ENCODE measurements at regions not wholly inside any gene's neighbourhood (a gene's known extent, or its start where the extent isn't known, plus 50 kb on each side); places are given as distances from the start of the nearest gene placed in this dataset.

DNA sequence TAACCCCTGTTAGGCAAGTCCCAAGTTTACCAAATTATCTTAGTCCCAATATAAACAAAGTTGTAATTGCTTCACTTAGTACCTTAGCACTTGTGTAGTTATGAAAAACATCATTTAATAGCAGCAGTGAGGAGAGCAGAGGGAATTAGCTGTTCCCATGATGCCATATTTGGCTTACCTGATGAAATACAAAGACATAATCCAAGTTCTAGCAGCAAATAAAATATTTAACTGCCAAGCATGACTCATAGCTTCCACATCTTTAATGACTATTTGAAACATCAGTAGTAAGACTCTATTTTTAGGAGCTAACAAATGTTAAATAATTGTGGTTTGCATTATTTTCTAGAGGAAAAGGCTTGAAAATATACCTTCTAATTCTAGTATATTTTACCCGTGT is 94.0 kb upstream of the MCHR2 start:
- peak overlapping the region; percentile 66 for H3K27ac Mint-ChIP-seq (ENCODE audit: unreplicated experiment)

DNA sequence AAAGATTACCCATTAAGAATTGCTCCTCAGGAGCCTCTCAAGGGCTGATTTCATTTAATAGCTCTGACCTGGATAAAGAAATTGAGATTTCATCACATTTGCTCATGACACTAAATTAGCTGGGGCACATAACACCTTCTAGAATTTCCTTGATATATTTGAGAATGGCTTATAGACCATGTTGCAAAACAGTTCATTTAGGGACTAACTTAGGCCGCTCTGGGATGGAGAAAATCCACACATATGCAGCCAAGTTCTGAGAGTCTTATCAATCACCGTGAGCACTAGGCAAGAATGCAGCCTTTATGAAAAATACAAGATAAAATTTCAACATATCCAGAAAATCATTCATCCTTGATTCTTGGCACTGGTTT is 91.0 kb upstream of the MCHR2 start:
- TF ChIP-seq, protein P1, sequence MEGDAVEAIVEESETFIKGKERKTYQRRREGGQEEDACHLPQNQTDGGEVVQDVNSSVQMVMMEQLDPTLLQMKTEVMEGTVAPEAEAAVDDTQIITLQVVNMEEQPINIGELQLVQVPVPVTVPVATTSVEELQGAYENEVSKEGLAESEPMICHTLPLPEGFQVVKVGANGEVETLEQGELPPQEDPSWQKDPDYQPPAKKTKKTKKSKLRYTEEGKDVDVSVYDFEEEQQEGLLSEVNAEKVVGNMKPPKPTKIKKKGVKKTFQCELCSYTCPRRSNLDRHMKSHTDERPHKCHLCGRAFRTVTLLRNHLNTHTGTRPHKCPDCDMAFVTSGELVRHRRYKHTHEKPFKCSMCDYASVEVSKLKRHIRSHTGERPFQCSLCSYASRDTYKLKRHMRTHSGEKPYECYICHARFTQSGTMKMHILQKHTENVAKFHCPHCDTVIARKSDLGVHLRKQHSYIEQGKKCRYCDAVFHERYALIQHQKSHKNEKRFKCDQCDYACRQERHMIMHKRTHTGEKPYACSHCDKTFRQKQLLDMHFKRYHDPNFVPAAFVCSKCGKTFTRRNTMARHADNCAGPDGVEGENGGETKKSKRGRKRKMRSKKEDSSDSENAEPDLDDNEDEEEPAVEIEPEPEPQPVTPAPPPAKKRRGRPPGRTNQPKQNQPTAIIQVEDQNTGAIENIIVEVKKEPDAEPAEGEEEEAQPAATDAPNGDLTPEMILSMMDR (IDR thresholded peaks at IDR 0.05) = no peak
- no peak for DNase-seq (ENCODE audit: extremely low spot score, unreplicated experiment)
- Mint-ChIP-seq H3K27me3 (ENCODE audit: unreplicated experiment) (peaks cover 16% of the 10 kb centered on the region), H3K4me3 (ENCODE audit: unreplicated experiment) (no peak overlapping the region), H3K9me3 (ENCODE audit: unreplicated experiment) (no peaks in the 10 kb centered on the region), H3K27ac (ENCODE audit: unreplicated experiment) (no peak overlapping the region), H3K36me3 (ENCODE audit: unreplicated experiment) (no peaks in the 10 kb centered on the region), H3K4me1 (ENCODE audit: unreplicated experiment) (peaks cover 5% of the 10 kb centered on the region)

More for the DNA sequence above, 94.0 kb upstream of the MCHR2 start:
- TF ChIP-seq, protein P1 (IDR thresholded peaks at IDR 0.05) = no peak
- H3K27me3 Mint-ChIP-seq (ENCODE audit: unreplicated experiment) = peaks cover 10% of the 10 kb centered on the region
- H3K9me3 Mint-ChIP-seq (ENCODE audit: unreplicated experiment) = no peaks in the 10 kb centered on the region
- H3K36me3 Mint-ChIP-seq (ENCODE audit: unreplicated experiment) = no peaks in the 10 kb centered on the region
- H3K4me1 Mint-ChIP-seq (ENCODE audit: unreplicated experiment) = peaks cover 5% of the 10 kb centered on the region
- no peak overlapping the region for H3K4me3 Mint-ChIP-seq (ENCODE audit: unreplicated experiment)
- no peak for DNase-seq (ENCODE audit: extremely low spot score, unreplicated experiment)

DNA sequence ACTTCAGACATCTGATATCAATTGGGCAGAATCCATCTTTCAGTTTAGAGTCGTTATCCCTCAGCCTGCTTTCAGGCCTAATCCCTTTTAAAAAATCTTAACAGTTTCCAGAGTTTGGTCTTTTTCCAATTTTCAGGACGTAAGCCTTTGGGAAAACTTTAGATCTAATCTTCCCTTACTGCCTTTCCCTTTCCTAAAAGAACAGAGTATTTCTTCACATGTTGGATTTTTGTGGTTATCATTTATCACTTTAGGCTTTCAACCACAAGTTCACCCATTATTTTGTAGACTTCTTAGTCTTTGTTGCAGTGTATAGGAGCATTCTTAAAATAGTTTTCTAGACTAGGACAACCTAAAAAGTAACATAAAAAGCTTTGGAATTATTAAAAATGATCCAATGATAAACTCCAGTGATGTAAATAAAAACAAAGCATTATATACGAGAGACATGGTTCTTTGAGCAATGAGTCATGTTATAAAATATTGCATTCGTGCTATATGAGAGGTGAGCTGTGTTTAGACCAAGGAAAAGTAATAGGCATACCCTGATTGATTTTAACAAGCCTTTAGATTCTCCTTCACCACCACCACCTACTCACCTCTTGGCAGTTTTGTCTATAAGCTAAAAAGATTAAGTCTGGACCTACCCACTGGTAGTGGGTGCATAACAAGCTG is 90.4 kb upstream of the MCHR2 start:
- no peak for DNase-seq (ENCODE audit: extremely low spot score, unreplicated experiment)
- H3K9me3 Mint-ChIP-seq (ENCODE audit: unreplicated experiment) = no peaks in the 10 kb centered on the region

DNA sequence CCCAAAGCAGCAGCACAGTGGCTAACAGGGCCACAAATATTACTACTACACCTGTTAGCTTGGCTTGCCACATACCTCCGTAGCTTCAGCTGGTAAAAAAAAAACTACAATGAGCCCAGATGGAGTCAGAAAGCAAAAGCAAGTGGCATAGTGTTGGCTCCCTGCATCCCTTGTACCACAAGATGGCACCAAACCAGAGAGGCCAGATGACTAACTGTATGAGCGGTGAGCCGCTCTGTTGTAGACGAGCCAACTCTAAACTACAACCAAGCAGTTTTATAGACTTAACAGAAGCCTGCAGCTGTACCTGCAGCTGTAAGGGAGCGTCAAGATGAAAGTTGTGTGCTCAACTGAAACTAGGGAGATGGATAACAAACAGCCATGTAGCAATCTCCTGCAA is 84.5 kb upstream of the MCHR2 start:
- H3K27me3 Mint-ChIP-seq (ENCODE audit: unreplicated experiment) = peaks cover 52% of the 10 kb centered on the region
- no peaks in the 10 kb centered on the region for H3K9me3 Mint-ChIP-seq (ENCODE audit: unreplicated experiment)
- H3K4me1 Mint-ChIP-seq (ENCODE audit: unreplicated experiment) = no peaks in the 10 kb centered on the region
- no peak for DNase-seq (ENCODE audit: extremely low spot score, unreplicated experiment)
- H3K4me3 Mint-ChIP-seq (ENCODE audit: unreplicated experiment) = no peak overlapping the region
- TF ChIP-seq, protein P1 (IDR thresholded peaks at IDR 0.05) = peak; percentile 58
- H3K27ac Mint-ChIP-seq (ENCODE audit: unreplicated experiment) = no peak overlapping the region
- no peaks in the 10 kb centered on the region for H3K36me3 Mint-ChIP-seq (ENCODE audit: unreplicated experiment)

More for the DNA sequence above, 90.4 kb upstream of the MCHR2 start:
- no peaks in the 10 kb centered on the region for H3K36me3 Mint-ChIP-seq (ENCODE audit: unreplicated experiment)
- H3K4me3 Mint-ChIP-seq (ENCODE audit: unreplicated experiment) = no peak overlapping the region
- TF ChIP-seq, protein P1 (IDR thresholded peaks at IDR 0.05) = no peak
- no peak overlapping the region for H3K27ac Mint-ChIP-seq (ENCODE audit: unreplicated experiment)
- H3K4me1 Mint-ChIP-seq (ENCODE audit: unreplicated experiment) = peaks cover 5% of the 10 kb centered on the region
- H3K27me3 Mint-ChIP-seq (ENCODE audit: unreplicated experiment) = peaks cover 16% of the 10 kb centered on the region

DNA sequence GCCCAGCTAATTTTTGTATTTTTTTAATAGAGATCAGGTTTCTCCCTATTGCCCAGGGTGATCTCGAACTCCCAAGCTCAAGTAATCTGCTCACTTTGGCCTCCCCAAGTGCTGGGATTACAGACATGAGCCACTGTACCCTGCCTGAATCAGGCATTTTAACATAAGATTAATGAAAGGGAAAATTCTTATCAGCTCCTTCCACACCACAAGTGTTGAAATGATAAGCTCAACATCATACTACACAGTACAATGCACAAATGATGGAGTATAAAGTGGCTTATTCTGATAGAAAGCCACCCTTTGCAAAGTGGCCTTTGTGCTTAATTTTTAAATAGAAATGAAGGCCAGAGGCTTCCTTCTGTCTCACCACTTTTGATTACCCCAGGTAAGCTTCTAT is 71.3 kb upstream of the MCHR2 start:
- Mint-ChIP-seq H3K4me3 (ENCODE audit: unreplicated experiment) (no peak overlapping the region), H3K27me3 (ENCODE audit: unreplicated experiment) (peaks cover 49% of the 10 kb centered on the region), H3K9me3 (ENCODE audit: unreplicated experiment) (peaks cover 8% of the 10 kb centered on the region), H3K27ac (ENCODE audit: unreplicated experiment) (no peak overlapping the region), H3K4me1 (ENCODE audit: unreplicated experiment) (no peaks in the 10 kb centered on the region), H3K36me3 (ENCODE audit: unreplicated experiment) (no peaks in the 10 kb centered on the region)
- TF ChIP-seq, protein P1 (IDR thresholded peaks at IDR 0.05) = no peak
- DNase-seq (ENCODE audit: extremely low spot score, unreplicated experiment) = no peak

Data from osteocyte (in vitro differentiated cells).